Breast epithelium (tissue), 4 donors: ENCODE measurements at regions not wholly inside any gene's neighbourhood (a gene's known extent, or its start where the extent isn't known, plus 50 kb on each side); places are given as distances from the start of the nearest gene placed in this dataset.

ENCODE experiments used
- DNase-seq, 2 donors: peaks; one replicate each; pipeline ENCODE4 v3.0.0-alpha.2; 2019; ENCODE audit warnings: low spot score in 2 of 2
- H3K27ac ChIP-seq, 2 donors: fragments of 200-600 bp; sonication (generic) in 1 of 2; one replicate each; pipeline ENCODE4 v1.5.1; 2016 to 2019; ENCODE audit warnings: mild to moderate bottlenecking in 1 of 2
- H3K27me3 ChIP-seq, 2 donors: fragments of 200-600 bp; sonication (generic) in 1 of 2; one replicate each; pipeline versions ENCODE4 v1.5.1 to v1.6.0; 2017 to 2019; ENCODE audit warnings: control low read depth in 1 of 2, mild to moderate bottlenecking in 1 of 2
- H3K36me3 ChIP-seq: fragments of 200-600 bp; one replicate; pipeline ENCODE4 v1.5.1; 2019
- H3K4me1 ChIP-seq, 2 donors: fragments of 200-600 bp; sonication (generic); one replicate each; pipeline ENCODE4 v1.5.1; 2016 to 2019; ENCODE audit warnings: control low read depth in 1 of 2
- H3K4me3 ChIP-seq, 3 donors: fragments of 200-600 bp; sonication (generic); 1 replicate in 2 of 3; 2 replicates in 1 of 3; pipeline ENCODE4 v1.5.1; 2016 to 2019; ENCODE audit warnings: mild to moderate bottlenecking in 3 of 3, moderate library complexity in 2 of 3
- H3K9me3 ChIP-seq, 2 donors: fragments of 200-600 bp; sonication (generic) in 1 of 2; one replicate each; pipeline ENCODE4 v1.5.1; 2016 to 2019; ENCODE audit warnings: control low read depth in 1 of 2
- POLR2A ChIP-seq: fragments of 450-650 bp; IDR thresholded peaks from one replicate; pipeline ENCODE4 v1.6.1; 2016; ENCODE audit warnings: antibody characterized with exemption, mild to moderate bottlenecking, moderate library complexity
- POLR2AphosphoS5 ChIP-seq, 3 donors: sonication (generic); formaldehyde crosslinking; IDR thresholded peaks; one replicate each; pipeline ENCODE4 v1.6.1; 2017; ENCODE audit warnings: antibody characterized with exemption in 3 of 3
- intact Hi-C: fragments of 100-400 bp; cut with DNase I; formaldehyde crosslinking; loops from one replicate; pipeline ENCODE4 v1.15.1; 2023; ENCODE audit warnings: low total_unique reads
- TF ChIP-seq, protein P1 (sequence below), 3 donors: fragments of 450-650 bp; IDR thresholded peaks; one replicate each; pipeline ENCODE4 v1.5.1; 2016 to 2017; ENCODE audit warnings: antibody characterized with exemption in 3 of 3, mild to moderate bottlenecking in 3 of 3, moderate library complexity in 3 of 3

DNA sequence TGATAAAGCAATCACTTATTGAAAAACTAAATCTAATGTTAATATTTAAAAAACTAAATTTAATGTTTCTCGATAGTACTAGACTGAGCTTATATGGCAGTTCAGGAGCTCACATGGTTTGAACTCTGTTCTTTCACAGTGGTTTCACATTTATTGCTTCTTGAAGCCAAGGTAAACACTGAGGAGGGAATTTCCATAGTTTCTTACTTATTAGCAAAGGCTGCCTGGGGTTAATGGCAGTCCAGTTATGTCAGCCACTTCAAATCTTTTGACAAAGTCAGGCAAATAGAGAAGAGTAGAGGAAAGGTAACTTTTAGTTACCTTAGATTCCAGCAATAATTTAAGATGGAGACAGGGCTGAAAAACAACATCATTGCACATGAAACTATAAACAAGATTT lies 831.5 kb downstream of the ROBO2 start:
- DNase-seq: no peak
- H3K27ac ChIP-seq: no peak overlapping the region
- intact Hi-C loops: no loop called here
- TF ChIP-seq POLR2A (no peak), POLR2AphosphoS5 (IDR thresholded peaks at IDR 0.05) (no peak)
- TF ChIP-seq, protein P1, sequence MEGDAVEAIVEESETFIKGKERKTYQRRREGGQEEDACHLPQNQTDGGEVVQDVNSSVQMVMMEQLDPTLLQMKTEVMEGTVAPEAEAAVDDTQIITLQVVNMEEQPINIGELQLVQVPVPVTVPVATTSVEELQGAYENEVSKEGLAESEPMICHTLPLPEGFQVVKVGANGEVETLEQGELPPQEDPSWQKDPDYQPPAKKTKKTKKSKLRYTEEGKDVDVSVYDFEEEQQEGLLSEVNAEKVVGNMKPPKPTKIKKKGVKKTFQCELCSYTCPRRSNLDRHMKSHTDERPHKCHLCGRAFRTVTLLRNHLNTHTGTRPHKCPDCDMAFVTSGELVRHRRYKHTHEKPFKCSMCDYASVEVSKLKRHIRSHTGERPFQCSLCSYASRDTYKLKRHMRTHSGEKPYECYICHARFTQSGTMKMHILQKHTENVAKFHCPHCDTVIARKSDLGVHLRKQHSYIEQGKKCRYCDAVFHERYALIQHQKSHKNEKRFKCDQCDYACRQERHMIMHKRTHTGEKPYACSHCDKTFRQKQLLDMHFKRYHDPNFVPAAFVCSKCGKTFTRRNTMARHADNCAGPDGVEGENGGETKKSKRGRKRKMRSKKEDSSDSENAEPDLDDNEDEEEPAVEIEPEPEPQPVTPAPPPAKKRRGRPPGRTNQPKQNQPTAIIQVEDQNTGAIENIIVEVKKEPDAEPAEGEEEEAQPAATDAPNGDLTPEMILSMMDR (IDR thresholded peaks at IDR 0.05): no peak
- H3K4me3 ChIP-seq: no peak overlapping the region
- H3K9me3 ChIP-seq: no peaks in the 10 kb centered on the region
- H3K27me3 ChIP-seq: no peaks in the 10 kb centered on the region
- no peaks in the 10 kb centered on the region for H3K4me1 ChIP-seq
- H3K36me3 ChIP-seq: no peaks in the 10 kb centered on the region

DNA sequence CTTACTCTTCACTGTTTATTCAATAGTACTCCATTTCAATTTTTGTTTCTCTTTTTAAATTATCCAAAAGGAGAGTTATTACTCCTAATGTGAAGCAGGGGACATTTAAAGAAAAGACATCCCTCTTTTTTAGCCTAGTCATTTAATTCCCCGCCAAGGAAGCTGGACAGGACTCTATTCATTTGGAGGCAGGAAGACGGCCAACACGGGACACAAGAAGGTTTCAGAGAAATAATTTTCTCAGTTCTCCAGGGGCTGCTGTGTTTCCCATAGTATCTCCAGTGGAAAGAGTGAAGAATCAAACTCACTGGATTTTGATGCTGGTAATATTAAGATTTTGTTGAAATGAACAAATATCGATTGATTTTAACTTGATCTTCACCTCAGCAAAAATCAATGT lies 833.7 kb downstream of the ROBO2 start:
- H3K27ac ChIP-seq: no peak overlapping the region
- H3K9me3 ChIP-seq: no peaks in the 10 kb centered on the region
- no peaks in the 10 kb centered on the region for H3K27me3 ChIP-seq
- DNase-seq: no peak
- no peaks in the 10 kb centered on the region for H3K4me1 ChIP-seq
- intact Hi-C loops: no loop called here
- H3K36me3 ChIP-seq: no peaks in the 10 kb centered on the region
- TF ChIP-seq POLR2A: no peak
- TF ChIP-seq, protein P1 (IDR thresholded peaks at IDR 0.05): no peak
- TF ChIP-seq POLR2AphosphoS5 (IDR thresholded peaks at IDR 0.05): no peak
- no peak overlapping the region for H3K4me3 ChIP-seq

DNA sequence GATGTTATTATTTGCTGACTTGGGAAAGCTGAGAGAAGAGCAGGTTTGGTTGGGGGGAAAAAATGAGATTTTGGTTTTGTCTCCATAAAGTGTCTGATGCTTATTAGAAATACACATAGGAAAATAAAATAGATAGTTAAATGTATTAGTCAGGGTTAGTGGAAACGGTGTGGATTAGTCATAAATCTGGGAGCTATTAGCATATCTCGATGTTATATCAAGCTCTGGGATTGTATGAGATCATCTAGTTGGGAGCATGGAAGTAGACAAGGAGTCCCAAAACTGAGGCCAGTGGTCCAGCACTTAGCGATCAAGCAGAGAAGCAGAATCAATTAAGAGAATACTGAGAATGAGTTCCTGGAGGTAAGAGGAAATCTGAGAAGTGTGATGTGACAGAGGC lies 845.5 kb downstream of the ROBO2 start:
- no peak overlapping the region for H3K27ac ChIP-seq
- H3K4me3 ChIP-seq: no peak overlapping the region
- no peaks in the 10 kb centered on the region for H3K4me1 ChIP-seq
- intact Hi-C loops: no loop called here
- H3K36me3 ChIP-seq: no peaks in the 10 kb centered on the region
- no peaks in the 10 kb centered on the region for H3K27me3 ChIP-seq
- no peaks in the 10 kb centered on the region for H3K9me3 ChIP-seq
- TF ChIP-seq POLR2A: no peak
- TF ChIP-seq POLR2AphosphoS5 (IDR thresholded peaks at IDR 0.05): no peak
- TF ChIP-seq, protein P1 (IDR thresholded peaks at IDR 0.05): no peak
- no peak for DNase-seq

DNA sequence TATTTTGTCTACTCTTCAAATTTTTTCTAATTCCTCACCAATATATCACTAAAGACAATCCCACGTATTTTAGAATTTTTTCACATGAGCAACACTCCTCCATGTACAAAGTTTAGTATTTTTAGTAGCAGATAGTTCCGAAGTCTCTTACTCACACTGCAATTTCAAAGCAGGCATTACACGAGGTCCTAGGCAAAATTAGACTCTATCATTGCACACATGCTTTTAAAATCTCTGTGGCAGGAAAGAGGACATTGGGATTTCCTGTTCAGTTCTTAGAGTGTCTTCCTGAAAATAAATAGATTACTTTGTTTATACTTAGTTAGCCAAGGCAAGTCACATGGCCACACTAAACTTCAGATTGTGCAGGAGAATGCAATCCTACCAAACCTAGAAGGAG lies 847.7 kb downstream of the ROBO2 start:
- intact Hi-C loops: no loop called here
- no peaks in the 10 kb centered on the region for H3K9me3 ChIP-seq
- no peak overlapping the region for H3K27ac ChIP-seq
- no peaks in the 10 kb centered on the region for H3K36me3 ChIP-seq
- no peak overlapping the region for H3K4me3 ChIP-seq
- no peaks in the 10 kb centered on the region for H3K4me1 ChIP-seq
- H3K27me3 ChIP-seq: no peaks in the 10 kb centered on the region
- no peak for DNase-seq
- TF ChIP-seq, protein P1 (IDR thresholded peaks at IDR 0.05): no peak

DNA sequence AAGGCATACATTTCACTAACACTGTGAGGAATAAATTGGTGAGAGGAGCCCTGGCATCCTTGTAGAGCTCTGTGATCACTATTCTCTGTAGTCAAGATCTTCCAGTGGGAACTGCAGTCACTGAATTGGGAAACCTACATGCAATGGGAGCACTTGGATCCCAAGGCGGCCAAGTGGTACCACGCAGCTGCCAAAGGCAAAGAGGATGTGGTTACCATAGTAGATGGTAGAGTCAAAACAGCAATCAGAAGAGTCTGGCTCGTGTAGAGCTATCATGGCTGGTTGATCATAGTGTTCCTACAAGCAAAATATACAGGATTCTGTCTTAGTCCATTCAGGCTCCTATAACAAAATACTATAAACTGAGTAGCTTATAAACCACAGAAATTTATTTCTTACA lies 849.7 kb downstream of the ROBO2 start:
- DNase-seq: no peak
- no peaks in the 10 kb centered on the region for H3K27me3 ChIP-seq
- TF ChIP-seq POLR2AphosphoS5 (IDR thresholded peaks at IDR 0.05) (no peak), POLR2A (no peak)
- TF ChIP-seq, protein P1 (IDR thresholded peaks at IDR 0.05): no peak
- no peaks in the 10 kb centered on the region for H3K4me1 ChIP-seq
- no peaks in the 10 kb centered on the region for H3K9me3 ChIP-seq
- no peak overlapping the region for H3K4me3 ChIP-seq
- no peak overlapping the region for H3K27ac ChIP-seq
- intact Hi-C loops: no loop called here
- H3K36me3 ChIP-seq: no peaks in the 10 kb centered on the region
